ENCODE measurements at regions not wholly inside any gene's neighbourhood (a gene's known extent, or its start where the extent isn't known, plus 50 kb on each side); places are given as distances from the start of the nearest gene placed in this dataset.

DNA sequence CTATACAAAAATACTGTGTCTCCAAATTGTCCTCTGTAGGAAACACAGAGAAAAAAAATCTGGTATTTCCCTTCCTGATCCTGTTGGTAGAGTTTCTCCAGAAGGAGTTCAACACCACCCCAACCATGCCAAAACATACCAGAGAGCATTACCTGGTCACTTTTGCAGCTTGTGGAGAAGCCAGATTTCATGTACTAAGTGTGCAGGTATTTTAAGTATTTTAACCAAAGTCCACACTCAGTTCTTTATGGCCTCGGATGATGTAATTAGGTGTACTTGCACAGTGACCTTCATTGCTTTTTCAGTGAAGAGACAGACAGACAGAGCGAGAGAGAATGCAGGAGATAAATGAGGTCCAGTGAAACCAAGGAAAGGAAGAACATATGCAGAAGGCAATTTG is 2046.8 kb upstream of the CDH9 start:
- Histone ChIP-seq H3K4me3 (no peak overlapping the region), H3K36me3 (no peaks in the 10 kb centered on the region), H3K27me3 (replicated peaks; ENCODE audit: insufficient read depth) (no peaks in the 10 kb centered on the region), H3K9me3 (no peaks in the 10 kb centered on the region), H3K27ac (no peak overlapping the region), H3K4me1 (ENCODE audit: control insufficient read depth in 1 of 2, low read depth in 2 of 2) (no peaks in the 10 kb centered on the region)
- no peak for ATAC-seq (ENCODE audit: insufficient number of reproducible peaks, low FRiP score, low read depth)
- no peak for TF ChIP-seq CTCF (IDR thresholded peaks at IDR 0.05)
- no peak for DNase-seq (ENCODE audit: low spot score)

DNA sequence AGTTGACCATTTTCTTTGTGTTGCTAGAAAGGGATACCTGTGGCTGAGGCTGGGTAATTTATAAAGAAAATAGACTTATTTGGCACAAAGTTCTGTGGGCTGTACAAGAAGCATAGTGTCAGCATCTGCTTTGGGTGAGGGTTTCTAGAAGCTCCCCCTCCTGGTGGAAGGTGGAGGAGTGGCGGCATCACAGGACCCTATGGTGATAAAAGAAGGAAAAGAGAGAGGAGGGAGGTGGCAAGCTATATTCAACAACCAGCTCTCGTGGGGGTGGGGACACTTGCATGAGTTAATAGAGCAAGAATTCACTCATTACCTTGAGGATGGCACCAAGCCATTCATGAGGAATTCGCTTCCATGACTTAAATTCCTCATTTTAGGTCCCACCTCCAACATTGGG is 2041.4 kb upstream of the CDH9 start:
- no peak for ATAC-seq (ENCODE audit: insufficient number of reproducible peaks, low FRiP score, low read depth)
- Histone ChIP-seq H3K27me3 (replicated peaks; ENCODE audit: insufficient read depth) (no peaks in the 10 kb centered on the region), H3K4me1 (ENCODE audit: control insufficient read depth in 1 of 2, low read depth in 2 of 2) (no peaks in the 10 kb centered on the region), H3K36me3 (no peaks in the 10 kb centered on the region), H3K27ac (no peak overlapping the region), H3K4me3 (no peak overlapping the region), H3K9me3 (no peaks in the 10 kb centered on the region)
- no peak for TF ChIP-seq CTCF (IDR thresholded peaks at IDR 0.05)
- DNase-seq (ENCODE audit: low spot score): no peak

DNA sequence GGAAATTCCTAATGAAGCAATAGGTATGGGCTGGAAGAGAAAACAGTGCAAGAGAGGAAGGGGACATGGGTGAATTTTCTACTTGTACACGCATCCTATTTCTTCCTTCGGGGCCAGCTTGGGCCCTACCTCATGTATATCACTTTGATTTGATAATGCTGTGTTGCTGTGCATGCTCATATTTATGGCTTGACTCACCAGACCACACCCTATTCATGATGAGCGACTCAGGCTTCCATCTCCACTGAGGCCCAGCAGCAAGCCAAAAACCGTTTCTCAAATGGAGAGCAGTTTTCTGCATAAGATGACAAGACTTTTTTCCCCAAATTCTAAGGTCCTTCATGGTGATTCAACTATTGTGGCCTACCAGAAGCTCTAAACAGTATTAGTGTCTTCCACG is 2039.1 kb upstream of the CDH9 start:
- no peak overlapping the region for H3K4me3 ChIP-seq
- H3K4me1 ChIP-seq (ENCODE audit: control insufficient read depth in 1 of 2, low read depth in 2 of 2): no peaks in the 10 kb centered on the region
- DNase-seq (ENCODE audit: low spot score) (no peak), ATAC-seq (ENCODE audit: insufficient number of reproducible peaks, low FRiP score, low read depth) (no peak)
- TF ChIP-seq CTCF (IDR thresholded peaks at IDR 0.05): no peak
- no peak overlapping the region for H3K27ac ChIP-seq
- H3K27me3 ChIP-seq (replicated peaks; ENCODE audit: insufficient read depth): no peaks in the 10 kb centered on the region
- no peaks in the 10 kb centered on the region for H3K36me3 ChIP-seq
- H3K9me3 ChIP-seq: no peaks in the 10 kb centered on the region

GRCh38 chr5:29069104-29069402 is 2030.7 kb upstream of the CDH9 start:
- no peaks in the 10 kb centered on the region for H3K9me3 ChIP-seq
- no peaks in the 10 kb centered on the region for H3K36me3 ChIP-seq
- DNase-seq (ENCODE audit: low spot score) (no peak), ATAC-seq (ENCODE audit: insufficient number of reproducible peaks, low FRiP score, low read depth) (no peak)
- TF ChIP-seq CTCF (IDR thresholded peaks at IDR 0.05): no peak
- no peaks in the 10 kb centered on the region for H3K4me1 ChIP-seq (ENCODE audit: control insufficient read depth in 1 of 2, low read depth in 2 of 2)
- no peak overlapping the region for H3K4me3 ChIP-seq
- H3K27me3 ChIP-seq (replicated peaks; ENCODE audit: insufficient read depth): no peaks in the 10 kb centered on the region
- H3K27ac ChIP-seq: no peak overlapping the region

DNA sequence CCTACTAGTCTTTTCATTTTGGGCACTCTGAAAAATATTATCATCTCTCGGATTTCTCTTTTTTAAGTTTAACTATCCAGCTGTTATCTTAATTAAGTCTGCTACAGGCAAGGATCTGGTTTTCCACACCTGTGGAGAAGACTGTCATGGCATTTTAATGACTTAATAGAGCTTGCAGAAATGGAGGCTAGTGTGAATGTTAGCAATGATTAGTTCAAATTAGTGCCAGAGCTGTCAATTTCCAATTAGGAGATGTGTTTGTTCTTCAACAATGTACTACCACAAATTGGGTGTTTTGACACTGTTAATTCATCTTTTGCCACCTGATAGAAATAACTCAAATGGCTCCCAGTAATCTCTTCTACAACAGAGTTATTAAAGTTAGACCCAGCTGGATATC is 2023.0 kb upstream of the CDH9 start:
- no peak for TF ChIP-seq CTCF (IDR thresholded peaks at IDR 0.05)
- Histone ChIP-seq H3K27ac (no peak overlapping the region), H3K9me3 (no peaks in the 10 kb centered on the region), H3K36me3 (no peaks in the 10 kb centered on the region), H3K27me3 (replicated peaks; ENCODE audit: insufficient read depth) (no peaks in the 10 kb centered on the region), H3K4me3 (no peak overlapping the region), H3K4me1 (ENCODE audit: control insufficient read depth in 1 of 2, low read depth in 2 of 2) (no peaks in the 10 kb centered on the region)
- ATAC-seq (ENCODE audit: insufficient number of reproducible peaks, low FRiP score, low read depth) (no peak), DNase-seq (ENCODE audit: low spot score) (no peak)
